DND-41 (cell line): ENCODE measurements at regions not wholly inside any gene's neighbourhood (a gene's known extent, or its start where the extent isn't known, plus 50 kb on each side); places are given as distances from the start of the nearest gene placed in this dataset.

ENCODE experiments used
- ATAC-seq: fragments of 200-7000 bp; cut with Tn5 transposase; 3 replicates; pipeline ENCODE4 v1.9.1; 2021; ENCODE audit warnings: low read depth; ENCODE audit not compliant: insufficient read depth
- DNase-seq: peaks from one replicate; pipeline ENCODE4 v3.0.0-alpha.2; 2020
- H2AFZ ChIP-seq: 2 replicates; pipeline ENCODE4 v1.6.0; 2012; ENCODE audit warnings: low read depth, low read length
- H3K27ac ChIP-seq: 2 replicates; pipeline ENCODE4 v1.5.1; 2012; ENCODE audit warnings: low read length, inconsistent platforms
- H3K27me3 ChIP-seq: fragments of 200-600 bp; sonication (generic); 2 replicates; pipeline ENCODE4 v1.6.0; 2012; ENCODE audit warnings: low read length, mild to moderate bottlenecking, inconsistent platforms; ENCODE audit not compliant: insufficient read depth, poor library complexity
- H3K36me3 ChIP-seq: 2 replicates; pipeline ENCODE4 v1.5.1; 2012; ENCODE audit warnings: low read length, inconsistent platforms; ENCODE audit not compliant: insufficient read depth
- H3K4me1 ChIP-seq: 2 replicates; pipeline ENCODE4 v1.5.1; 2012; ENCODE audit warnings: mild to moderate bottlenecking, low read length; ENCODE audit not compliant: insufficient read depth
- H3K4me2 ChIP-seq: 2 replicates; pipeline ENCODE4 v1.6.0; 2012; ENCODE audit warnings: mild to moderate bottlenecking, moderate library complexity, low read length, inconsistent platforms; ENCODE audit not compliant: insufficient read depth
- H3K4me3 ChIP-seq, 2 experiments: fragments of 200-600 bp in 1 of 2; shearing (Covaris generic) in 1 of 2; 2 replicates each; pipeline ENCODE4 v1.5.1; 2012 to 2016; ENCODE audit warnings: inconsistent platforms in 2 of 2, low read length in 2 of 2, mild to moderate bottlenecking in 2 of 2, low read depth in 1 of 2, moderate library complexity in 1 of 2
- H3K79me2 ChIP-seq: 2 replicates; pipeline ENCODE4 v1.6.0; 2012; ENCODE audit warnings: low read length, inconsistent platforms; ENCODE audit not compliant: insufficient read depth
- H3K9ac ChIP-seq: 2 replicates; pipeline ENCODE4 v1.6.0; 2012; ENCODE audit warnings: low read depth, mild to moderate bottlenecking, inconsistent platforms, low read length, moderate library complexity
- H3K9me3 ChIP-seq: 2 replicates; pipeline ENCODE4 v1.5.1; 2012; ENCODE audit warnings: low read length, moderate library complexity, mild to moderate bottlenecking, inconsistent platforms; ENCODE audit not compliant: insufficient read depth, severe bottlenecking
- H4K20me1 ChIP-seq: 2 replicates; pipeline ENCODE4 v1.6.0; 2012; ENCODE audit warnings: low read length; ENCODE audit not compliant: insufficient read depth
- CTCF ChIP-seq: IDR thresholded peaks from 2 replicates; pipeline ENCODE4 v1.5.1; 2012; ENCODE audit warnings: borderline replicate concordance, low read length, moderate library complexity, mild to moderate bottlenecking; ENCODE audit not compliant: poor library complexity, severe bottlenecking; ENCODE audit errors: extremely low read depth
- EZH2 ChIP-seq: IDR thresholded peaks from 3 replicates; pipeline ENCODE4 v1.6.1; 2012; ENCODE audit warnings: borderline replicate concordance, low read depth, mild to moderate bottlenecking, moderate library complexity, low read length, inconsistent platforms; ENCODE audit not compliant: severe bottlenecking

DNA sequence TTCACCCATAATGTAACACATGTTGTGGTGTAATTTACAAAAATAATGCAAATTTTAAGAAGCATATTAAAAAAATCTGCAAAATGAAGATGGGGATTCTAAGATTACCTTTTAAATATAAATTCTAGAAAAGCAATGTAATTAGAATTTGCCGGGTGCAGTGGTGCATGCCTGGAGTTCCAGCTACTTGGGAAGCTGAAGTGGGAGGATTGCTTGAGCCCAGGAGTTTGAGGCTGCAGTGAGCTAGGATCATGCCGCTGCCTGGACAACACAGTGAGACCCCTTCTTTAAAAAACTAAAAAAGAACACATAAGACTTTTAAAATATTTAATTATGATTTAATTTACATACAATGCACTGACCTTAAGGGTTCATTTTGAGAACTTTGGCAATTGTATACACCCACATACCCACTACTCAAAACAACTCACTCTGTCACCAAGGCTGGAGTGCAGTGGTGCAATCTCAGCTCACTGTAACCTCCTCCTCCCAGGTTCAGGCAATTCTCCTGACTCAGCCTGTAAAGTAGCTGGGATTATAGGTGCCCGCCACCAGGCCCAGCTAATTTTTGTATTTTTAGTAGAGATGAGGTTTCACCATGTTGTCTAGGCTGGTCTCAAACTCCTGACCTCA is 134.0 kb upstream of the TBL1XR1 start:
- no peaks in the 10 kb centered on the region for H3K79me2 ChIP-seq
- H3K9me3 ChIP-seq: no peaks in the 10 kb centered on the region
- no peak overlapping the region for H3K27ac ChIP-seq
- no peaks in the 10 kb centered on the region for H4K20me1 ChIP-seq
- TF ChIP-seq CTCF: no peak
- no peak for TF ChIP-seq EZH2
- H3K4me2 ChIP-seq: no peak overlapping the region
- no peaks in the 10 kb centered on the region for H3K36me3 ChIP-seq
- H3K27me3 ChIP-seq: no peaks in the 10 kb centered on the region
- no peak overlapping the region for H3K4me3 ChIP-seq
- H3K4me1 ChIP-seq: no peaks in the 10 kb centered on the region
- no peak overlapping the region for H2AFZ ChIP-seq
- DNase-seq (no peak), ATAC-seq (no peak)
- H3K9ac ChIP-seq: no peak overlapping the region

DNA sequence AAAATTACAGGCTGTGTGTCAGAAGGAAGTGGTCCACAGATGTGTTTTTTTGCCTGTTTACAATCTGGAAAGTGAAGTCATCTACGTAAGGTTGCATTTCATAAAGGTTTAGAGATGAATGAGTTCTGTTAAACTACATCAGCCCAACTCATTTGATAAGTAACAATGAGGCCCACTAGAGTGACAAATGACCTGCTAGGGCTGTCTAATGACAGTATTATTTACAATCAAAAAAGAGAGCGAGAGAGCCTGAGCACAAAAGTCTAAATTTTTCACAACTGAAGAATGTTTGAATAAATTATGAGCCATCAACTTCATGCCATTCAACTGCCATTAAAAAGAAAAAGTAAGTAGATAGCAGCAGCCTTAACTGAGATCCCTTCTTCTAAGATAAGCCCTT is 135.7 kb upstream of the TBL1XR1 start:
- TF ChIP-seq EZH2: no peak
- TF ChIP-seq CTCF: no peak
- no peak overlapping the region for H3K4me2 ChIP-seq
- H3K79me2 ChIP-seq: no peaks in the 10 kb centered on the region
- no peak for DNase-seq
- no peaks in the 10 kb centered on the region for H3K36me3 ChIP-seq
- no peaks in the 10 kb centered on the region for H4K20me1 ChIP-seq
- no peak overlapping the region for H3K9ac ChIP-seq
- no peak for ATAC-seq
- no peak overlapping the region for H3K4me3 ChIP-seq
- no peak overlapping the region for H2AFZ ChIP-seq
- H3K27ac ChIP-seq: no peak overlapping the region
- no peaks in the 10 kb centered on the region for H3K27me3 ChIP-seq
- peaks cover under 1% of the 10 kb centered on the region; the same call in 1 of the 2 replicates for H3K4me1 ChIP-seq
- H3K9me3 ChIP-seq: no peaks in the 10 kb centered on the region

GRCh38 chr3:177333533-177334520 is 136.5 kb upstream of the TBL1XR1 start:
- H4K20me1 ChIP-seq: no peaks in the 10 kb centered on the region
- no peak overlapping the region for H3K4me2 ChIP-seq
- no peak for DNase-seq
- no peak overlapping the region for H3K4me3 ChIP-seq
- no peak for TF ChIP-seq CTCF
- no peak for TF ChIP-seq EZH2
- no peaks in the 10 kb centered on the region for H3K9me3 ChIP-seq
- H2AFZ ChIP-seq: no peak overlapping the region
- H3K27ac ChIP-seq: no peak overlapping the region
- no peak overlapping the region for H3K9ac ChIP-seq
- H3K27me3 ChIP-seq: no peaks in the 10 kb centered on the region
- no peak for ATAC-seq
- peaks cover 2% of the 10 kb centered on the region; the same call in 1 of the 2 replicates for H3K4me1 ChIP-seq
- H3K79me2 ChIP-seq: no peaks in the 10 kb centered on the region
- H3K36me3 ChIP-seq: no peaks in the 10 kb centered on the region
